Adrenal gland (tissue), 9 donors: ENCODE measurements at regions not wholly inside any gene's neighbourhood (a gene's known extent, or its start where the extent isn't known, plus 50 kb on each side); places are given as distances from the start of the nearest gene placed in this dataset.
"Not testable (repeated sequence)": the region's sequence is repeated elsewhere in the genome, so short reads cannot be mapped to it uniquely, and the experiment has no call there.

ENCODE experiments used
- DNase-seq, 7 donors: peaks; one replicate each; pipeline ENCODE4 v3.0.0-alpha.2; 2019 to 2020
- H3K27ac ChIP-seq, 5 donors: fragments of 200-600 bp; sonication (generic) in 4 of 5; 1 replicate in 3 of 5; 2 replicates in 2 of 5; pipeline versions ENCODE4 v1.5.1 to v1.8.0; 2016 to 2020; ENCODE audit warnings: mild to moderate bottlenecking in 1 of 5
- H3K27me3 ChIP-seq: fragments of 200-600 bp; 2 replicates; pipeline ENCODE4 v1.8.0; 2021
- H3K36me3 ChIP-seq, 2 donors: fragments of 200-600 bp; replicated peaks in 1 of 2; 1 replicate in 1 of 2; 2 replicates in 1 of 2; pipeline versions ENCODE4 v1.5.1 to v1.8.0; 2018 to 2022
- H3K4me1 ChIP-seq, 2 donors: fragments of 200-600 bp; replicated peaks in 1 of 2; 1 replicate in 1 of 2; 2 replicates in 1 of 2; pipeline versions ENCODE4 v1.5.1 to v1.8.0; 2018 to 2021
- H3K4me3 ChIP-seq, 4 donors: fragments of 200-600 bp; sonication (generic) in 3 of 4; one replicate each; pipeline ENCODE4 v1.5.1; 2016 to 2018
- H3K9me3 ChIP-seq, 3 donors: fragments of 200-600 bp; sonication (generic) in 1 of 3; replicated peaks in 1 of 3; 1 replicate in 2 of 3; 2 replicates in 1 of 3; pipeline versions ENCODE4 v1.5.1 to v1.8.0; 2016 to 2021
- CTCF ChIP-seq, 6 experiments: fragments of 450-650 bp in 4 of 6; fragments of 200-600 bp in 2 of 6; sonication (generic) in 1 of 6; IDR thresholded peaks; 1 replicate in 5 of 6; 2 replicates in 1 of 6; pipeline versions ENCODE4 v1.5.1 to v1.8.0; 2016 to 2021; ENCODE audit warnings: antibody characterized with exemption in 6 of 6, mild to moderate bottlenecking in 2 of 6, moderate library complexity in 1 of 6
- POLR2A ChIP-seq, 2 donors: fragments of 450-650 bp; IDR thresholded peaks; one replicate each; pipeline ENCODE4 v1.6.1; 2017; ENCODE audit warnings: antibody characterized with exemption in 2 of 2, mild to moderate bottlenecking in 2 of 2, moderate library complexity in 1 of 2
- WGBS, 4 donors: extraction: QIAGEN DNeasy Blood & Tissue Kit in 2 of 4; methylation state at CpG; one replicate each; pipeline versions ENCODE4 v1.1.5 to v1.1.7; 2013 to 2017; 5-methylcytosine and 5-hydroxymethylcytosine counted together
- intact Hi-C, 2 donors: fragments of 100-400 bp; cut with DNase I; formaldehyde crosslinking; loops; one replicate each; pipeline versions ENCODE4 v1.14.1 to v1.15.0; 2022 to 2023
- small RNA-seq, 2 donors: library from RNA; depleted of rRNA; stranded (forward); fragments of <200 nt; gene quantifications; one replicate each; pipeline ENCODE3, GENCODE V24; 2016
- donor health status: healthy with polysubstance abuse.
- donor health status: Bipolar disorder and iron deficiency.
- donor health status: DM: yes; HTN: yes; CAD: no.
- donor health status: DM: no; HTN: no; CAD: no.
- donor health status: DM: no; HTN: no; CAD: no.

- intact Hi-C loops: no loop called here
- Histone ChIP-seq H3K9me3 (no peaks in the 10 kb centered on the region), H3K4me3 (peak overlapping the region in 1 of 4 donors; percentile 41), H3K27ac (no peak overlapping the region), H3K27me3 (no peaks in the 10 kb centered on the region), H3K36me3 (no peaks in the 10 kb centered on the region), H3K4me1 (peaks cover 0 to 6% of the 10 kb centered on the region in 2 donors)
- DNase-seq: peak; percentile 54 to 81 (median 76)
- TF ChIP-seq CTCF (IDR thresholded peaks at IDR 0.05) (peak; percentile 83 to 100 (median 98)), POLR2A (IDR thresholded peaks at IDR 0.05) (no peak)
- 15 to 20% (median 19%) methylated on average over 32 to 57 of the region's 57 CpGs for WGBS, 4 donors
Measured at GRCh38 chr11:129750343-129751292, 65.0 kb upstream of the TMEM45B start.

GRCh38 chr11:129751511-129751910, 64.1 kb upstream of the TMEM45B start:
- no peak overlapping the region for H3K4me3 ChIP-seq
- H3K9me3 ChIP-seq: no peaks in the 10 kb centered on the region
- peaks cover 0 to 6% of the 10 kb centered on the region in 2 donors for H3K4me1 ChIP-seq
- H3K27ac ChIP-seq: no peak overlapping the region
- DNase-seq: no peak
- TF ChIP-seq CTCF (IDR thresholded peaks at IDR 0.05) (no peak), POLR2A (IDR thresholded peaks at IDR 0.05) (no peak)
- intact Hi-C loops: no loop called here
- H3K36me3 ChIP-seq: no peaks in the 10 kb centered on the region
- WGBS, 4 donors: 42 to 50% (median 45%) methylated on average over 3 of the region's 3 CpGs
- no peaks in the 10 kb centered on the region for H3K27me3 ChIP-seq

GRCh38 chr11:129763569-129763968, 52.1 kb upstream of the TMEM45B start:
- H3K4me1 ChIP-seq, H3K4me3 ChIP-seq, H3K27me3 ChIP-seq, H3K27ac ChIP-seq, H3K36me3 ChIP-seq, intact Hi-C loops, H3K9me3 ChIP-seq, DNase-seq: not testable (repeated sequence)
- WGBS, 4 donors: 71 to 100% (median 84%) methylated on average over 2 to 4 of the region's 4 CpGs

GRCh38 chr11:129764204-129764603, 51.4 kb upstream of the TMEM45B start:
- intact Hi-C loops, H3K27ac ChIP-seq, H3K4me1 ChIP-seq, DNase-seq, H3K27me3 ChIP-seq, H3K36me3 ChIP-seq, H3K9me3 ChIP-seq, H3K4me3 ChIP-seq: not testable (repeated sequence)
- 55 to 73% (median 67%) methylated on average over 4 to 5 of the region's 5 CpGs for WGBS, 4 donors

Small RNA genes lying in the stretch of these regions (small RNA-seq; reads per million reads assigned to genes)
- gene RPS27P20: 0 reads per million in 2 donors
